Hepatocyte (in vitro differentiated cells): ENCODE measurements at regions not wholly inside any gene's neighbourhood (a gene's known extent, or its start where the extent isn't known, plus 50 kb on each side); places are given as distances from the start of the nearest gene placed in this dataset.
A peak's percentile ranks its signal among the peaks of the same experiment; 100 is the strongest.

Source experiments
- DNase-seq: peaks from one replicate; pipeline ENCODE4 v3.0.0-alpha.2; 2016; ENCODE audit warnings: low spot score
- H2AFZ ChIP-seq: fragments of 200-600 bp; sonication (generic); 2 replicates; pipeline ENCODE4 v1.6.0; 2016; ENCODE audit warnings: antibody characterized with exemption, mild to moderate bottlenecking
- H3K27ac ChIP-seq: fragments of 200-600 bp; sonication (generic); 2 replicates; pipeline ENCODE4 v1.5.1; 2016; ENCODE audit warnings: mild to moderate bottlenecking
- H3K27me3 ChIP-seq: fragments of 200-600 bp; sonication (generic); 2 replicates; pipeline ENCODE4 v1.6.1; 2016
- H3K36me3 ChIP-seq: fragments of 200-600 bp; sonication (generic); replicated peaks from 2 replicates; pipeline ENCODE4 v1.5.1; 2016; ENCODE audit warnings: low read depth; ENCODE audit not compliant: insufficient read depth
- H3K4me1 ChIP-seq: fragments of 200-600 bp; sonication (generic); 2 replicates; pipeline ENCODE4 v1.5.1; 2016; ENCODE audit warnings: mild to moderate bottlenecking, moderate library complexity; ENCODE audit not compliant: insufficient read depth
- H3K4me2 ChIP-seq: fragments of 200-600 bp; sonication (generic); 2 replicates; pipeline ENCODE4 v1.6.0; 2016
- H3K4me3 ChIP-seq: fragments of 200-600 bp; sonication (generic); 2 replicates; pipeline ENCODE4 v1.5.1; 2016; ENCODE audit warnings: mild to moderate bottlenecking
- H3K79me2 ChIP-seq: fragments of 200-600 bp; sonication (generic); 2 replicates; pipeline ENCODE4 v1.6.0; 2017; ENCODE audit warnings: mild to moderate bottlenecking
- H3K9me2 ChIP-seq: fragments of 200-600 bp; sonication (generic); replicated peaks from 2 replicates; pipeline ENCODE4 v1.6.0; 2017; ENCODE audit warnings: mild to moderate bottlenecking; ENCODE audit not compliant: insufficient read depth
- H3K9me3 ChIP-seq: fragments of 200-600 bp; sonication (generic); 2 replicates; pipeline ENCODE4 v1.5.1; 2016; ENCODE audit warnings: low read depth, mild to moderate bottlenecking
- H4K20me1 ChIP-seq: fragments of 200-600 bp; sonication (generic); 2 replicates; pipeline ENCODE4 v1.6.0; 2016; ENCODE audit warnings: mild to moderate bottlenecking; ENCODE audit not compliant: insufficient read depth, poor library complexity, severe bottlenecking
- EZH2 ChIP-seq: fragments of 200-600 bp; sonication (generic); IDR thresholded peaks from 2 replicates; pipeline ENCODE4 v1.6.1; 2016; ENCODE audit warnings: antibody characterized with exemption, mild to moderate bottlenecking, borderline replicate concordance
- EZH2phosphoT487 ChIP-seq: fragments of 200-600 bp; sonication (generic); IDR thresholded peaks from one replicate; pipeline ENCODE4 v1.6.1; 2018; ENCODE audit warnings: antibody characterized with exemption, mild to moderate bottlenecking, low read depth, moderate library complexity; ENCODE audit not compliant: unreplicated experiment, severe bottlenecking
- WGBS: methylation state at CpG from one replicate; pipeline ENCODE4 v1.1.6; 2016; ENCODE audit warnings: low lambda C conversion rate; ENCODE audit errors: missing lambda C conversion rate; 5-methylcytosine and 5-hydroxymethylcytosine counted together
- TF ChIP-seq, protein P1 (sequence below): fragments of 200-600 bp; sonication (generic); IDR thresholded peaks from 2 replicates; pipeline ENCODE4 v1.5.1; 2016; ENCODE audit warnings: antibody characterized with exemption, mild to moderate bottlenecking; ENCODE audit not compliant: poor library complexity

DNA sequence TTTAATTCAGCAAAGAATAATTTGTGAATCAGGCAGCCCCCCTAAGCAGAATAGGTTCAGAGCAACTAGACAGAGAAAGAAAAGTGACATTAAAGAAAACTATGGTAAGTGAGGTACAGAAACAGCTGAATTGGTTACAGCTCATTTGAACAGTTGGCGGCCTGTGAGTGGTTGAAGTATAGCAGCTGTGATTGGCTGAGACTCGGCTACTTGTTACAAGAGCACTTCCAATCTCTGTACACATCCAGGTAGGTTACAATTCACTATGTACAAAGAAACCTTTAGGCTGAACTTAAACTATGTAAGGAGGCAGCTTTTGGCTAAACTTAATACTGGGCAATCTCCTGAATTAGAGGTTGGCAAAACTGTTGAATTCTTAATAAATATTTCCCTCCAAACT lies 171.1 kb upstream of the LHX8 start:
- WGBS, result 94% methylated on average over 2 of the region's 2 CpGs
- no peaks in the 10 kb centered on the region for H3K79me2 ChIP-seq
- H2AFZ ChIP-seq, result no peak overlapping the region
- TF ChIP-seq EZH2, result no peak
- TF ChIP-seq, protein P1, sequence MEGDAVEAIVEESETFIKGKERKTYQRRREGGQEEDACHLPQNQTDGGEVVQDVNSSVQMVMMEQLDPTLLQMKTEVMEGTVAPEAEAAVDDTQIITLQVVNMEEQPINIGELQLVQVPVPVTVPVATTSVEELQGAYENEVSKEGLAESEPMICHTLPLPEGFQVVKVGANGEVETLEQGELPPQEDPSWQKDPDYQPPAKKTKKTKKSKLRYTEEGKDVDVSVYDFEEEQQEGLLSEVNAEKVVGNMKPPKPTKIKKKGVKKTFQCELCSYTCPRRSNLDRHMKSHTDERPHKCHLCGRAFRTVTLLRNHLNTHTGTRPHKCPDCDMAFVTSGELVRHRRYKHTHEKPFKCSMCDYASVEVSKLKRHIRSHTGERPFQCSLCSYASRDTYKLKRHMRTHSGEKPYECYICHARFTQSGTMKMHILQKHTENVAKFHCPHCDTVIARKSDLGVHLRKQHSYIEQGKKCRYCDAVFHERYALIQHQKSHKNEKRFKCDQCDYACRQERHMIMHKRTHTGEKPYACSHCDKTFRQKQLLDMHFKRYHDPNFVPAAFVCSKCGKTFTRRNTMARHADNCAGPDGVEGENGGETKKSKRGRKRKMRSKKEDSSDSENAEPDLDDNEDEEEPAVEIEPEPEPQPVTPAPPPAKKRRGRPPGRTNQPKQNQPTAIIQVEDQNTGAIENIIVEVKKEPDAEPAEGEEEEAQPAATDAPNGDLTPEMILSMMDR, result no peak
- TF ChIP-seq EZH2phosphoT487, result no peak
- no peak overlapping the region for H3K4me3 ChIP-seq
- peaks cover 7% of the 10 kb centered on the region for H3K4me1 ChIP-seq
- no peaks in the 10 kb centered on the region for H4K20me1 ChIP-seq
- H3K27ac ChIP-seq, result no peak overlapping the region
- H3K9me3 ChIP-seq, result no peaks in the 10 kb centered on the region
- DNase-seq, result no peak
- H3K4me2 ChIP-seq, result no peak overlapping the region
- no peaks in the 10 kb centered on the region for H3K9me2 ChIP-seq
- no peaks in the 10 kb centered on the region for H3K36me3 ChIP-seq
- H3K27me3 ChIP-seq, result no peaks in the 10 kb centered on the region

DNA sequence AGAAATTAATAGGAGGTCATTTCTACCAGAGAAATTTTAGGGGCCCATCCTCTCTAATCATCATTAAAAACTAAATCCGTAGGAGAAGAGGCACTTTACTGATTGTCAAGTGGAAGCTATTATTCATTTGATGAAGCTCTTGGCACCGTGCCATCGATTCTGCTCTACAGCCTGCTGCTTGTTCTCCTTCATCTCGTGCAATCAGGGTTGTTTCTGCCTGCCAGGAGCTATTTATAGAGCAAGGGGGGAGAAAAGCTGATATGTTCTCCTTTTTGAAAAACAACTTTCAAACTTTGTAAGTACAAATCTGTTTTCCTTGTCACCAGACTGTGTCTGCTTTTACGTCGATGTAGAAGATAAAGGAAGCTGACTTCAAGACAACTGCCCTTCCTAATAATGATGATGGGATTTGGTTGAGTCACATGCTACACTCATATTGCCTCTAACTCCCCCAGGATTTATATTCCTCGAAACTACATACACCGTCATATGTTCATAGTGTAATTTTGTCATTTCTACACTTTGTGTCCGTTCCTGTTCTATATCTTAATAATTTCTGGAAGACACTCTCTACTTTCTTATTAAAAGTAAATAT lies 169.6 kb upstream of the LHX8 start:
- H3K9me3 ChIP-seq, result no peaks in the 10 kb centered on the region
- no peaks in the 10 kb centered on the region for H4K20me1 ChIP-seq
- peak; percentile 75 for DNase-seq
- peaks cover 7% of the 10 kb centered on the region for H3K4me1 ChIP-seq
- H3K79me2 ChIP-seq, result no peaks in the 10 kb centered on the region
- 46% methylated on average over 9 of the region's 9 CpGs for WGBS
- H2AFZ ChIP-seq, result no peak overlapping the region
- no peak for TF ChIP-seq EZH2phosphoT487
- TF ChIP-seq, protein P1, result no peak
- TF ChIP-seq EZH2, result no peak
- no peak overlapping the region for H3K4me3 ChIP-seq
- no peaks in the 10 kb centered on the region for H3K9me2 ChIP-seq
- H3K4me2 ChIP-seq, result peak overlapping the region; percentile 53
- H3K27me3 ChIP-seq, result no peaks in the 10 kb centered on the region
- no peak overlapping the region for H3K27ac ChIP-seq
- no peaks in the 10 kb centered on the region for H3K36me3 ChIP-seq

DNA sequence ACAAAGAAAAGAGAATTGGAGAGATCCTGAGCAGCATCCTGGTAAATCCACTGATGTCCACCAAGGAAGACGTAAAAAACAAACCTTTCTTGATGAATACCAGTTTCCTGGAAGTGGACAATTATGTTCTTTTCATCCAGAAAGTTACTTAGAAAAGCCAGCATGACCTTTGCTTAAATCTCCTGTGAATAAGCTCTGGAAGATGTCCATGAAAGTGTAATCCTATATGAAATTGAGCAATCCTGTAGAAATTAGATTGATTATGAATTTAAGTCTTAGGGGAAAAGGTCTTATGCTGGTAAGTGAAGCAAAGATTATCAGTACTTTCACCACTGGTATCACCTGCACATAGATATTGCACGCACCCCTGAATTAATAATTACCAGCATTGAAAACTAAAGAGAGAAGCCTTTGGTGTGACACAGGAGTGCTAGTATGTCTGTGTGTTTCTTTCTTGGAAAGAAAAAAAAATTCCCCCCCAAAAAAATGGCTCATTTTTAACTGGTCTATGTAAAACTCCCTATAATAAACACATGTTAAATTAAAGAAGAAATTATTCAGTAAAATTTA lies 164.5 kb upstream of the LHX8 start:
- WGBS, result 77% methylated on average over 2 of the region's 2 CpGs
- H3K27ac ChIP-seq, result no peak overlapping the region
- peaks cover 5% of the 10 kb centered on the region for H3K4me1 ChIP-seq
- H3K9me2 ChIP-seq, result no peaks in the 10 kb centered on the region
- H3K79me2 ChIP-seq, result no peaks in the 10 kb centered on the region
- DNase-seq, result no peak
- H3K4me3 ChIP-seq, result no peak overlapping the region
- no peaks in the 10 kb centered on the region for H3K9me3 ChIP-seq
- H3K4me2 ChIP-seq, result no peak overlapping the region
- H3K36me3 ChIP-seq, result no peaks in the 10 kb centered on the region
- no peaks in the 10 kb centered on the region for H3K27me3 ChIP-seq
- H2AFZ ChIP-seq, result no peak overlapping the region
- H4K20me1 ChIP-seq, result no peaks in the 10 kb centered on the region
- TF ChIP-seq EZH2 (no peak), EZH2phosphoT487 (no peak)
- TF ChIP-seq, protein P1, result no peak
